GM13977 (cell line): ENCODE measurements at regions not wholly inside any gene's neighbourhood (a gene's known extent, or its start where the extent isn't known, plus 50 kb on each side); places are given as distances from the start of the nearest gene placed in this dataset.

Experiments
- DNase-seq: peaks from one replicate; pipeline ENCODE4 v3.0.0; 2012; ENCODE audit warnings: low spot score
- in situ Hi-C: fragments of 300-500 bp; cut with MboI; formaldehyde crosslinking; loops from one replicate; pipeline ENCODE4 v1.12.0; 2022; ENCODE audit warnings: low sequenced_read_pairs, low pct_unique_long_range_greater_than_20kb, mixed read lengths, inconsistent platforms; ENCODE audit not compliant: unreplicated experiment
- TF ChIP-seq, protein P1 (sequence below): IDR thresholded peaks from 2 replicates; pipeline ENCODE4 v1.5.1; 2012; ENCODE audit warnings: mild to moderate bottlenecking, control low read depth; ENCODE audit not compliant: insufficient read depth; ENCODE audit errors: extremely low read depth, missing control alignments

DNA sequence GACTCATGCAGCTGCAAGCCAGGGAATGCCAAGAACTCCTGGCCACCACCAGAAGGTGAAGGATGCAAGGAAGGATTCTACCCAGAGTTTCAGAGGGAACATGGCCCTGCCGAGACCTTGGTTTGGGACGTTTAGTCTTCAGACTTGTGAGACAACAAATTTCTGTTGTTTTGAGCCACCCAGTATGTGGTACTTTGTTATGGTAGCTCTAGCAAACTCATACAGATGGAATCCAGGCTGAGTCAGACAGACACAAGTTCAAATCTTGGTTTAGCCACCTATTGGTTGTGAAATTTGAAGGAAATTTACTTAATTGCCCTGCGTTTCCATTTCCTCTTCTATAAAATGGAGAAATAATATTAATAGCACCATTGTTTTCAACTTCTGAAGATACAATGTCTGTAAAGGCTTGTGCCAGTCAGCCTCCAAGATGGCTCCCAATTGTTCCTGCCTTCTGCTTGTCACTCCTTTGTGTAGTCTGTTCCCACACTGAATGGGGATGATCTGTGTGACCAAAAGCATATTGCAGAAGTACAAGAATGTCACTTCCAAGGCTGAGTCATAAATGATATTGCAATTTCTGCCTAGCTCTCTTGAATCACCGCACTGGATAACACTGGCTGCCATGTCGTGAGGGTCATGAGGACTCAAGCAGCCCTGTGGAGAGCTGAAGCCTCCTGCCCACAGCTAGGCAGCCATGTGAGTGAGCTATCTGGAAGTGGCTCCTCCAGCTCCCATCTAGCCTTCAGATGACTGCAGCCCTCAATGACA is 223.5 kb upstream of the PROK2 start:
- TF ChIP-seq, protein P1, sequence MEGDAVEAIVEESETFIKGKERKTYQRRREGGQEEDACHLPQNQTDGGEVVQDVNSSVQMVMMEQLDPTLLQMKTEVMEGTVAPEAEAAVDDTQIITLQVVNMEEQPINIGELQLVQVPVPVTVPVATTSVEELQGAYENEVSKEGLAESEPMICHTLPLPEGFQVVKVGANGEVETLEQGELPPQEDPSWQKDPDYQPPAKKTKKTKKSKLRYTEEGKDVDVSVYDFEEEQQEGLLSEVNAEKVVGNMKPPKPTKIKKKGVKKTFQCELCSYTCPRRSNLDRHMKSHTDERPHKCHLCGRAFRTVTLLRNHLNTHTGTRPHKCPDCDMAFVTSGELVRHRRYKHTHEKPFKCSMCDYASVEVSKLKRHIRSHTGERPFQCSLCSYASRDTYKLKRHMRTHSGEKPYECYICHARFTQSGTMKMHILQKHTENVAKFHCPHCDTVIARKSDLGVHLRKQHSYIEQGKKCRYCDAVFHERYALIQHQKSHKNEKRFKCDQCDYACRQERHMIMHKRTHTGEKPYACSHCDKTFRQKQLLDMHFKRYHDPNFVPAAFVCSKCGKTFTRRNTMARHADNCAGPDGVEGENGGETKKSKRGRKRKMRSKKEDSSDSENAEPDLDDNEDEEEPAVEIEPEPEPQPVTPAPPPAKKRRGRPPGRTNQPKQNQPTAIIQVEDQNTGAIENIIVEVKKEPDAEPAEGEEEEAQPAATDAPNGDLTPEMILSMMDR = no peak
- in situ Hi-C loops = no loop called here

DNA sequence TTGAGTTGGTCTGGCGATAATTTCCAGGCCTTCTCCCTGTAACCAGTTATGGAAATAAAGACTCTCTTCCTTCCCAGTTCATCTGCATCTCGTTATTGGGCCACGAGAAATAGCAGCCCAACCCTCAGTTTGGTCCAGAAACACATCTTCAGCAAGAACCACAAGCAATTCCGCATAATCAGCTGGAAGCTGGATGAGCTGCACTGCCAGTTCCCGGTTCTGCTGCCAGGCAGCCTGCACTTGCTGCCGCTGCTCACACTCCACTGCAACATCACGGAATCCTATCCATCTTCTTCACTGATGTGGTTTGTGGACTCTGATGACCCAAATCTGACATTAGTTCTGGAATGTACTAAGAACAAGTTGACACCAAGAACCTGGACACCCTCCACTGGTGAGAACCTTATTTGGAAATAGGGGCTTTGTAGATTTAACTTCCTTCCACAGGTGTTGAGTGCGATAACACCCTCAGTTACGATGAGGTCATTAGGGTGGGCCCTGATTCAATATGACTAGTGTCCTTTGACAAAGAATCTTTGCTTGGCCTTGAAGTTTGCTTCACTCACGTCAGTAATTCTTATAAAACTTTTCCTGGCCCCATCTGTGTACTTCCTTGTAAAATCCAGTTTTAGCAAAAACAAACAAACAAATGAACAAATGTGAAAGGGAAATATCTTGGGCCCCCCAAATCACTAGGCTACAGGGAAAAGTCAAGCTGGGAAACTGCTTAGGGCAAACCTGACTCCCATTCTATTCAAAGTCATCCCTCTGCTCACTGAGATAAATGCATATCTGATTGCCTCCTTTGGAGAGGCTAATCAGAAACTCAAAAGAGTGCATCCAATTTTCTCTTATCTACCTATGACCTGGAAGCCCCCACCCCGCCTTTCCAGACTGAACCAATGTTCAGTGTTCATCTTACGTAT is 221.9 kb upstream of the PROK2 start:
- no peak for DNase-seq
- in situ Hi-C loops = no loop called here
- TF ChIP-seq, protein P1 = no peak

More for the DNA sequence above, 223.5 kb upstream of the PROK2 start:
- no peak for DNase-seq

DNA sequence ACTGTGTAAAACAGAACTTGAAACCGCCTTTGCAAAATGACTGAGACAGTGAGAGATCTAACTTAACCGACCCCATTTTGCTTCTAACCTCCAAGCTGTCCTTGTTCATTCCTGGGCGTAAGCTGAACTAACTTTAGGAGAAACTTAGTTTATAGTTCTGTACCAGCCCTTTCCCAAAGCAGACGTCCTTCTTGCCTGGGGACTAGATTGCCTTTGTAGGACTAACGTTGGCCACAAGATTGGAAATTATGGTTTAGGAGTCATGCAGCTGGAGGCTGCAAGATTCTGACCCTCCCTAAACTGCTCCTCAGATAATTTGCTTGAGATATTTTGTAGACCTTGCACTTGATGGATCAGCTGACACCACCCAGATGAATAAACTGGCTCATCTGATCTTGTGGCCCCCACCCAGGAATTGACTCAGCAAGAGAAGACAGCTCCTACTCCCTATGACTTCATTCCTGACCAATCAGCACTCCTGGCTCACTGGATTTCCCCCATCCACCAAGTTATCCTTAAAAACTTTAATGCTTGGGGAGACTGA is 219.9 kb upstream of the PROK2 start:
- in situ Hi-C loops = no loop called here
- no peak for DNase-seq
- TF ChIP-seq, protein P1 = no peak

DNA sequence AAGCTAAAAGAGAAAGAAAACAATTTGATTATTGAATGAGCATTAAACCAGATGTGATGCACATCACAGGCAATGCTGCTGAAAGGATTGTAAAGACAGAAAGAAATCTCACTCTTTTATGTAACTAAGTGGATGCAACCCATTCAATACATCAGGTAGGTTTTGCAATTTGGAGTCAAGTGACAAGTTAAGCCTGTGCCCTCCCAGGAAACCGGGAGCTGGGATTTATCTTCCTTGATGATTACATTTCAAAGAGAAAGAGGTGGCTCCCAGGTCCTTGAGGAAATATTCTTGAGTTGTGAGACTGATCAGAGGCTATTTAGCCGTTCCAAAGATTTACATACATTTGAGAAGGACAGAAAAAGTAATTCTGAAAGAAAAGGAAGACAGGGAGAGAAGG is 219.0 kb upstream of the PROK2 start:
- TF ChIP-seq, protein P1 = no peak
- in situ Hi-C loops = no loop called here
- no peak for DNase-seq

DNA sequence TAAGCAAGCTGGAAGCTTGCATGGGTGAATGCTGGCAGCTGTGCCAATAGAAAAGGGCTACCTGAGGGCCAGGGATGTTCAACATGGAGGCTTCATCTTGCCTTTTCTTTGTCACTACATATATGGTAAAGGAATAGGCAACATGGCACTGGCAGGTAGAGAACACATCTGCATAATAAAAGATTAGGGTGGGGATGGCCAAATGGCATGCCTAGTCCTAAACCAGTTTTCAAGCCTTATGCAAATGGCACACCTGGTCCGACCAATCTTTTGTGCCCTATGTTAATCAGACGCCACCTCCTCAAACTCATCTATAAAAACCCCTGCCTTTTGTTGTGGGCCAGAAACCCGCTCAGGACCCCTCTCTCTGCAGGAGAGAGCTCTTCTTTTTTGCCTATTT is 216.8 kb upstream of the PROK2 start:
- in situ Hi-C loops = no loop called here
- no peak for DNase-seq
- TF ChIP-seq, protein P1 = no peak

DNA sequence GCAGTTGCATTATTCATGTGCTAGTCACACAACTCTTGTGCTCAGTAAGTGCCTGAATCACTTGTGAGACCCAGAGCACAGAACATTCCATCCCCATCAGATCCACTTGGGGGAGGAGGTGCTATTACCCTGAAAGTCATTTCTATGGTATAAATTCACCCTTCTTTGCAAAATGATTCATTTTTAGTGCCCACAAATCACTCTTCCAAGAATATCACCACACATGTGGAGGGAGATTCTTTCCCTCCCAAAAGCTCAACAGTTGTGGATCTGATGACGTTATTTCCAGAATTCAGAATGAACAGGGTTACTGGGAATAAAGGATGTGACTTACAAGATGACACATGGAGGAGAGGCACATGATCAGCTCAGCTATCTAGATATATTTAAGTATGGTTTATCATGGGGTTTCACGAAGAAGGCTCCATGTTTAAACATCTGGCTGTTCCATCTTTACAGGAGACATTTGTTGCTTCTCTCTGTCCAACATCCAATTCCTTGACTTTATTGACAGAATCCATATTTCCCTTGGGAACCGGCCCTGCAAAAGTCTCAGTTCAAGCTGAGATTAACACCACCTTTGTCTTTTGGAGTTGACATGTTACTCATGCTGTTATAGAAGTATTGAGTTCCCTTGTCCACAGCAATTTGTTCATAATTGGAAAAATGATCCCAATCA is 214.2 kb upstream of the PROK2 start:
- DNase-seq = no peak
- in situ Hi-C loops = no loop called here
- TF ChIP-seq, protein P1 = no peak
